Endothelial cell of umbilical vein (primary cell): ENCODE measurements at regions not wholly inside any gene's neighbourhood (a gene's known extent, or its start where the extent isn't known, plus 50 kb on each side); places are given as distances from the start of the nearest gene placed in this dataset.

ENCODE experiments used
- BruUV-seq: library from RNA; stranded (reverse); fragments of 400-500 nt; replicated peaks from 2 replicates; lab custom pipeline; 2021; lab: Mats Ljungman, UMichigan
- CTCF ChIA-PET: fragments of 300-600, 350-600 bp; sonication (Branson Sonifier 250); formaldehyde crosslinking; loops from one replicate; lab custom pipeline; 2021; ENCODE audit warnings: antibody characterized with exemption, inconsistent platforms; lab: Charles Lee
- POLR2A ChIA-PET: fragments of 300-600, 350-600 bp; sonication (Branson Sonifier 250); formaldehyde crosslinking; loops from one replicate; lab custom pipeline; 2021; ENCODE audit warnings: antibody characterized with exemption, inconsistent platforms; lab: Charles Lee
- DNase-seq: peaks from one replicate; pipeline ENCODE4 v3.0.0-alpha.2; 2011; ENCODE audit warnings: low read depth, low spot score
- FAIRE-seq: peaks from 2 replicates; lab custom pipeline; 2011; peaks lifted over from hg19 to GRCh38; lab: Jason Lieb, UNC
- H2AFZ ChIP-seq: 2 replicates; pipeline ENCODE4 v1.6.0; 2012; ENCODE audit warnings: low read depth, low read length, control low read depth, inconsistent platforms
- H3K27ac ChIP-seq: 2 replicates; pipeline ENCODE4 v1.5.1; 2011; ENCODE audit warnings: low read depth, mild to moderate bottlenecking, control low read depth, low read length, moderate library complexity; ENCODE audit not compliant: insufficient read depth
- H3K27me3 ChIP-seq, 2 experiments: 2 replicates each; pipeline versions ENCODE4 v1.6.0 to v1.6.1; 2011; ENCODE audit warnings: low read length in 2 of 2, mixed read lengths in 1 of 2; ENCODE audit not compliant: control insufficient read depth in 2 of 2, insufficient read depth in 2 of 2
- H3K36me3 ChIP-seq, 2 experiments: 2 replicates in 1 of 2; 3 replicates in 1 of 2; pipeline ENCODE4 v1.5.1; 2011; ENCODE audit warnings: low read length in 2 of 2, mild to moderate bottlenecking in 1 of 2, moderate library complexity in 1 of 2; ENCODE audit not compliant: control insufficient read depth in 2 of 2, insufficient read depth in 2 of 2; ENCODE audit errors: extremely low read depth in 1 of 2
- H3K4me1 ChIP-seq: 3 replicates; pipeline ENCODE4 v1.5.1; 2011; ENCODE audit warnings: mild to moderate bottlenecking, low read length; ENCODE audit not compliant: control insufficient read depth, insufficient read depth; ENCODE audit errors: extremely low read depth
- H3K4me2 ChIP-seq: 2 replicates; pipeline ENCODE4 v1.6.1; 2011; ENCODE audit warnings: low read length, control low read depth, mixed read lengths; ENCODE audit not compliant: insufficient read depth
- H3K4me3 ChIP-seq, 3 experiments: fragments of 200-600 bp in 1 of 3; sonication (generic), shearing (Covaris generic) in 1 of 3; replicated peaks in 1 of 3; 2 replicates each; pipeline ENCODE4 v1.5.1; 2011 to 2016; ENCODE audit warnings: control low read depth in 3 of 3, low read length in 3 of 3, mild to moderate bottlenecking in 2 of 3, inconsistent platforms in 1 of 3, low read depth in 1 of 3, moderate library complexity in 1 of 3; ENCODE audit not compliant: insufficient read depth in 1 of 3
- H3K79me2 ChIP-seq: 2 replicates; pipeline ENCODE4 v1.6.0; 2012; ENCODE audit warnings: low read length, inconsistent platforms; ENCODE audit not compliant: control insufficient read depth, insufficient read depth
- H3K9ac ChIP-seq: replicated peaks from 2 replicates; pipeline ENCODE3; 2011; ENCODE audit warnings: low read length, control low read depth; ENCODE audit not compliant: insufficient read depth; ENCODE audit errors: extremely low read depth
- H3K9me1 ChIP-seq: replicated peaks from 3 replicates; pipeline ENCODE4 v1.6.0; 2011; ENCODE audit warnings: mild to moderate bottlenecking, low read length; ENCODE audit not compliant: control insufficient read depth, insufficient read depth; ENCODE audit errors: extremely low read depth
- H3K9me3 ChIP-seq: replicated peaks from 2 replicates; pipeline ENCODE4 v1.5.1; 2012; ENCODE audit warnings: low read length, inconsistent platforms; ENCODE audit not compliant: control insufficient read depth, insufficient read depth
- H4K20me1 ChIP-seq: replicated peaks from 2 replicates; pipeline ENCODE3; 2011; ENCODE audit warnings: mild to moderate bottlenecking, low read length; ENCODE audit not compliant: control insufficient read depth, insufficient read depth; ENCODE audit errors: extremely low read depth
- FOS ChIP-seq: IDR thresholded peaks from 2 replicates; pipeline ENCODE4 v1.6.1; 2011; ENCODE audit warnings: mild to moderate bottlenecking, low read length, moderate library complexity, borderline replicate concordance; ENCODE audit not compliant: insufficient read depth
- GATA2 ChIP-seq: IDR thresholded peaks from 2 replicates; pipeline ENCODE4 v1.7.0; 2011; ENCODE audit warnings: low read depth, mild to moderate bottlenecking, moderate library complexity, mixed read lengths, low read length; ENCODE audit not compliant: insufficient read length, insufficient read depth
- JUN ChIP-seq: IDR thresholded peaks from 2 replicates; pipeline ENCODE4 v1.6.1; 2011; ENCODE audit warnings: borderline replicate concordance, low read depth; ENCODE audit not compliant: insufficient read length, insufficient read depth
- POLR2A ChIP-seq: IDR thresholded peaks from 2 replicates; pipeline ENCODE4 v1.6.1; 2012; ENCODE audit warnings: low read depth, mild to moderate bottlenecking, control low read depth, low read length
- POLR2AphosphoS5 ChIP-seq: IDR thresholded peaks from 2 replicates; pipeline ENCODE4 v1.6.1; 2012; ENCODE audit warnings: low read depth, mild to moderate bottlenecking, control low read depth, low read length, moderate library complexity; ENCODE audit not compliant: insufficient read depth
- dilution Hi-C: fragments of 300-500 bp; cut with MboI; formaldehyde crosslinking; loops from one replicate; pipeline ENCODE4 v1.15.0; 2019; ENCODE audit warnings: low sequenced_read_pairs; ENCODE audit not compliant: extremely low pct_ligation_motif_present
- intact Hi-C: fragments of 100-400 bp; cut with micrococcal nuclease; formaldehyde crosslinking; loops from one replicate; pipeline ENCODE4 v1.10.0; 2022
- TF ChIP-seq, protein P1 (sequence below), 2 donors: IDR thresholded peaks; 1 replicate in 1 of 2; 2 replicates in 1 of 2; pipeline ENCODE4 v1.5.1; 2011; ENCODE audit warnings: low read length in 2 of 2, mild to moderate bottlenecking in 2 of 2, moderate library complexity in 2 of 2, control low read depth in 1 of 2, inconsistent platforms in 1 of 2, low read depth in 1 of 2; ENCODE audit not compliant: insufficient read depth in 1 of 2; ENCODE audit errors: extremely low read depth in 1 of 2
- TF ChIP-seq, protein P2 (sequence below): IDR thresholded peaks from 2 replicates; pipeline ENCODE4 v1.6.1; 2011; ENCODE audit not compliant: insufficient read depth, insufficient read length

DNA sequence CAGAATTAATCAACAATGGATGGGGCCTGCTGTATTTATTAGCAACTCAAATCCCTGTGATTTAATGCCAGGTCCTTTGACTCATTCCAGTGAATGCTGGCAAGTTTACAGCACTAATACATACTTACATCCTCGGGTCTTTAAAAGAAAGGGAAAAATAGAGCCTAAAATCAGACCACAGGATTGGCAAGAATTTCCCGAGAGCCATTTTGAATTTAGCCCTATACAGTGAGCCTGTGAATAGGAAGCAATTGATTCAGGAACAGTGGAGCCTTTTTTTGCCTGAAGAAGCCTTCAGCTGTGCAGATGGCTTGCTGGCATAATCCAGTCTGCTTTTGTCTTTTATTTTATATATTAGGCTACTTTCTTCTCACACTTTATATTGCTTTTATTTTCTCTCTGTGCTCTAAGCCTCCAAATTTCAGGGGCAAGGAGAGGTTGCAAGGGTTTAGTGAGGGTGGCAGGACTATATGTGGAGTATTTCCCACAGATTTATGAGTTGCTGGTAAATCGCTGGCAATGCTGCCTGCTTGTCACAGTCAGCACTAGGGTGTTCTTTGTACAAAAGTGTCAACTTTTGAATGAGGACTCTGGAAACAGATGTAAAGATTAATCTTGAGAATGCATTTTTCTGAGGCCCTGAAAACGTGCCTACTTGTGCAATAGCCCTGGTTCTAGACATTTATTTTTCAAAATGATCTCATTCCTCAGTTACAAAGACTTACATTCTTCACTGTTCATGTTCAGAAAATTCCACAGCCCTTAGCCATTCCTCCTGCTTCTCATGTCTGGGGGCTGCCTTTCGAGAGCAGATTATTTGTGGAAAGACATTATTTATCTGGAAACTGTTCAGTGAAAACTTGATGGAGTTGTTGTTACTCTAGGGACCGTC, 303.5 kb downstream of the SPRY1 start:
- peak; percentile 84 for DNase-seq
- FAIRE-seq: peak; percentile 53
- no peaks in the 10 kb centered on the region for H3K27me3 ChIP-seq
- TF ChIP-seq FOS (peak; percentile 10), POLR2A (no peak)
- ChIA-PET CTCF (no interaction called here), POLR2A (no interaction called here)
- H3K27ac ChIP-seq: peak overlapping the region; percentile 5
- H2AFZ ChIP-seq: peak overlapping the region; percentile 75
- dilution Hi-C loops (no loop called here), intact Hi-C loops (loop anchor here (2.0 kb wide), 1 partner anchor 287 kb away; no protein-coding TSS in a partner anchor)
- no peaks in the 10 kb centered on the region for H3K9me1 ChIP-seq
- H3K4me1 ChIP-seq: peaks cover 16% of the 10 kb centered on the region
- H3K9me3 ChIP-seq: no peaks in the 10 kb centered on the region
- no peaks in the 10 kb centered on the region for H4K20me1 ChIP-seq
- H3K9ac ChIP-seq: no peak overlapping the region
- no TSS peak for BruUV-seq
- no peak overlapping the region for H3K4me3 ChIP-seq
- no peak overlapping the region for H3K4me2 ChIP-seq
- H3K79me2 ChIP-seq: no peaks in the 10 kb centered on the region
- H3K36me3 ChIP-seq: no peaks in the 10 kb centered on the region

DNA sequence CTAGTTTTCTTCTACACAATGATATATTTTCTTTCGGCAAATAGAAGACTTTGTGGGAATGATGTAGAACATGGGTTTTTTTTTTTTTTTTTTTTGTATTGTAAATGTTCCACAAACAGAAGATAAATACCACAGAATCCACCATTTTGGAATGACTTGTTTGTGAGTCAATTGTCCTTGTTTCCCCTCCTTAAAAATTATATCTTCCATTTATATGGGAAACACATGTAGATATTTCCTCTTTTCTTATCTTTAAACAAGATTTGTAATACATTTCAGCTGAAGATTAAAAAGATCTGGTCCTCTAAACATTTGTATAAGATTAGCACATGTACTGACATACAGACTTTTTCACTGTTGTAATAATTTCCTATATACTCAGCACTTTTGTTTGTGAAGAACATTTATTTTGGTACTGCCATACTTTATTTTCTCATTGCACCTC, 304.6 kb downstream of the SPRY1 start:
- no peaks in the 10 kb centered on the region for H3K9me3 ChIP-seq
- dilution Hi-C loops: no loop called here
- no peak overlapping the region for H2AFZ ChIP-seq
- no peaks in the 10 kb centered on the region for H3K79me2 ChIP-seq
- H3K4me3 ChIP-seq: no peak overlapping the region
- CTCF ChIA-PET: no interaction called here
- POLR2A ChIA-PET: no interaction called here
- H3K4me1 ChIP-seq: peaks cover 16% of the 10 kb centered on the region
- H3K9ac ChIP-seq: no peak overlapping the region
- no peak overlapping the region for H3K4me2 ChIP-seq
- no TSS peak for BruUV-seq
- H3K27me3 ChIP-seq: no peaks in the 10 kb centered on the region
- no peak overlapping the region for H3K27ac ChIP-seq
- DNase-seq (peak; percentile 29), FAIRE-seq (peak; percentile 37)
- H4K20me1 ChIP-seq: no peaks in the 10 kb centered on the region
- intact Hi-C loops: loop anchor here (2.0 kb wide), 1 partner anchor 286 kb away; no protein-coding TSS in a partner anchor
- TF ChIP-seq, protein P1, sequence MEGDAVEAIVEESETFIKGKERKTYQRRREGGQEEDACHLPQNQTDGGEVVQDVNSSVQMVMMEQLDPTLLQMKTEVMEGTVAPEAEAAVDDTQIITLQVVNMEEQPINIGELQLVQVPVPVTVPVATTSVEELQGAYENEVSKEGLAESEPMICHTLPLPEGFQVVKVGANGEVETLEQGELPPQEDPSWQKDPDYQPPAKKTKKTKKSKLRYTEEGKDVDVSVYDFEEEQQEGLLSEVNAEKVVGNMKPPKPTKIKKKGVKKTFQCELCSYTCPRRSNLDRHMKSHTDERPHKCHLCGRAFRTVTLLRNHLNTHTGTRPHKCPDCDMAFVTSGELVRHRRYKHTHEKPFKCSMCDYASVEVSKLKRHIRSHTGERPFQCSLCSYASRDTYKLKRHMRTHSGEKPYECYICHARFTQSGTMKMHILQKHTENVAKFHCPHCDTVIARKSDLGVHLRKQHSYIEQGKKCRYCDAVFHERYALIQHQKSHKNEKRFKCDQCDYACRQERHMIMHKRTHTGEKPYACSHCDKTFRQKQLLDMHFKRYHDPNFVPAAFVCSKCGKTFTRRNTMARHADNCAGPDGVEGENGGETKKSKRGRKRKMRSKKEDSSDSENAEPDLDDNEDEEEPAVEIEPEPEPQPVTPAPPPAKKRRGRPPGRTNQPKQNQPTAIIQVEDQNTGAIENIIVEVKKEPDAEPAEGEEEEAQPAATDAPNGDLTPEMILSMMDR (IDR thresholded peaks at IDR 0.05; ENCODE audit: extremely low read depth in 1 of 2, insufficient read depth in 1 of 2, low read depth in 1 of 2, low read length in 2 of 2): no peak
- TF ChIP-seq, protein P2, sequence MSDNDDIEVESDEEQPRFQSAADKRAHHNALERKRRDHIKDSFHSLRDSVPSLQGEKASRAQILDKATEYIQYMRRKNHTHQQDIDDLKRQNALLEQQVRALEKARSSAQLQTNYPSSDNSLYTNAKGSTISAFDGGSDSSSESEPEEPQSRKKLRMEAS: no peak
- no peak for TF ChIP-seq JUN
- no peak for TF ChIP-seq POLR2AphosphoS5
- no peak for TF ChIP-seq GATA2
- peak; percentile 11 for TF ChIP-seq FOS
- no peaks in the 10 kb centered on the region for H3K36me3 ChIP-seq
- H3K9me1 ChIP-seq: no peaks in the 10 kb centered on the region
